ENCODE measurements at regions not wholly inside any gene's neighbourhood (a gene's known extent, or its start where the extent isn't known, plus 50 kb on each side); places are given as distances from the start of the nearest gene placed in this dataset.

DNA sequence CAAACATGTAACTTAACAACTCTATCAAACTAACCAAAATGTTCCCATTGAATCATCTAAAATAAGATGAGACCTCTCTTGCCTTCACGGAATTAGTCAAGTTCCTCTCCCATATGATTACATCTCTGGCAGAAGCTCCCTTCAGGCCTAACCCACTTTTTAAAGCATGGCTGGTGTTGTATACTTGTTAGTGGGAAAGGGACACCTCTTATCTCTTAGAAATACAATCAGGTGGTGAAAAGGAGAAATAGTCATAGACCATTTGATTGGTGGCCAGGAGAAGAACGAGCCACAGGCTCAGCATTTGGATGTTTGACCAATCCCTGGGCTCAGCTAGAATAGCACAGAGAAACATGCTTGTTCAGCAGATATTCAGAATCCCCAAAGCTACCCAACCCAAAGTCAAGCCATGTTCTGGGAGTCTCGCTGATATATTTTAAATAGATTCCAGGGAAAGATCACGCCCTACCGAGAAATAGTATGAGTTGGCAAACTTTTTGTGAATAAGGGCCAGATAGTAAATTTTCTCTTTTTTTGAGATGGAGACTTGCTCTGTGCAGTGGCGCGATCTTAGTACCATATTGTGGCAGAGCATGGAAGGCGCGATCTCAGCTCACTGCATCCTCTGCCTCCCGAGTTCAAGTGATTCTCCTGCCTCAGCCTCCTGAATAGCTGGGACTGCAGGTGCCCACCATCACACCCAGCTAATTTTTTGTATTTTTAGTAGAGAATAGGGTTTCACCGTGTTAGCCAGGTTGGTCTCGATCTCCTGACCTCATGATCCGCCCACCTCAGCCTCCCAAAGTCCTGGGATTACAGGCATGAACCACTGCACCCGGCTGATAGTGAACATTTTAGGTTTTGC is 126.3 kb upstream of the MYLIP start:
- Histone ChIP-seq H3K27ac (ENCODE audit: low read depth in 2 of 2, low read length in 1 of 2) (no peak overlapping the region), H3K36me3 (replicated peaks in 1 of 2; ENCODE audit: control insufficient read depth in 1 of 2, insufficient read depth in 2 of 2, low read length in 1 of 2) (no peaks in the 10 kb centered on the region), H3K9me3 (no peaks in the 10 kb centered on the region), H3K79me2 (ENCODE audit: insufficient read depth) (no peaks in the 10 kb centered on the region), H3K9me2 (no peaks in the 10 kb centered on the region), H4K20me1 (ENCODE audit: insufficient read depth) (no peaks in the 10 kb centered on the region), H3K4me1 (ENCODE audit: control insufficient read depth in 1 of 2, insufficient read depth in 2 of 2, low read depth in 1 of 2, low read length in 1 of 2) (peaks cover 0 to 6% of the 10 kb centered on the region in 2 experiments; a peak in 1 of 4 replicates), H3K9ac (no peak overlapping the region), H3F3A (replicated peaks; ENCODE audit: insufficient read depth) (no peaks in the 10 kb centered on the region), H3K27me3 (ENCODE audit: insufficient read depth) (no peaks in the 10 kb centered on the region), H3K4me3 (ENCODE audit: low read depth in 2 of 2, low read length in 1 of 2) (no peak overlapping the region), H2AFZ (ENCODE audit: low read depth) (no peak overlapping the region), H3K4me2 (no peak overlapping the region)
- CTCF ChIA-PET, result interaction anchor here (1.1 kb wide), 1 partner anchor 12 kb away, joined by 3 read pairs; no protein-coding TSS in a partner anchor
- POLR2A ChIA-PET, result no interaction called here
- WGBS (ENCODE audit: low lambda C conversion rate), result 59% methylated on average over 13 of the region's 14 CpGs
- no peak for DNase-seq
- TF ChIP-seq RFX5 (IDR thresholded peaks at IDR 0.05; ENCODE audit: low read length) (no peak), JUND (IDR thresholded peaks at IDR 0.05) (no peak), TCF12 (IDR thresholded peaks at IDR 0.05) (no peak), RCOR1 (IDR thresholded peaks at IDR 0.05; ENCODE audit: low read length) (no peak), EZH2phosphoT487 (IDR thresholded peaks at IDR 0.05; ENCODE audit: borderline replicate concordance, low read depth) (no peak), GATA2 (CRISPR knock-in tag; IDR thresholded peaks at IDR 0.05) (no peak), ELF1 (IDR thresholded peaks at IDR 0.05) (no peak), NFIC (IDR thresholded peaks at IDR 0.05; ENCODE audit: borderline replicate concordance) (no peak), FOSL2 (IDR thresholded peaks at IDR 0.05; ENCODE audit: borderline replicate concordance, low read depth) (no peak), SMC3 (IDR thresholded peaks at IDR 0.05; ENCODE audit: low read depth, low read length) (no peak), NRF1 (IDR thresholded peaks at IDR 0.05; ENCODE audit: low read depth, low read length) (no peak), YY1 (IDR thresholded peaks at IDR 0.05; ENCODE audit: low read depth) (no peak), TAF1 (IDR thresholded peaks at IDR 0.05; ENCODE audit: borderline replicate concordance, low read depth, low read length) (no peak), RXRA (IDR thresholded peaks at IDR 0.05; ENCODE audit: borderline replicate concordance, low read depth) (no peak)
- TF ChIP-seq, protein P1, sequence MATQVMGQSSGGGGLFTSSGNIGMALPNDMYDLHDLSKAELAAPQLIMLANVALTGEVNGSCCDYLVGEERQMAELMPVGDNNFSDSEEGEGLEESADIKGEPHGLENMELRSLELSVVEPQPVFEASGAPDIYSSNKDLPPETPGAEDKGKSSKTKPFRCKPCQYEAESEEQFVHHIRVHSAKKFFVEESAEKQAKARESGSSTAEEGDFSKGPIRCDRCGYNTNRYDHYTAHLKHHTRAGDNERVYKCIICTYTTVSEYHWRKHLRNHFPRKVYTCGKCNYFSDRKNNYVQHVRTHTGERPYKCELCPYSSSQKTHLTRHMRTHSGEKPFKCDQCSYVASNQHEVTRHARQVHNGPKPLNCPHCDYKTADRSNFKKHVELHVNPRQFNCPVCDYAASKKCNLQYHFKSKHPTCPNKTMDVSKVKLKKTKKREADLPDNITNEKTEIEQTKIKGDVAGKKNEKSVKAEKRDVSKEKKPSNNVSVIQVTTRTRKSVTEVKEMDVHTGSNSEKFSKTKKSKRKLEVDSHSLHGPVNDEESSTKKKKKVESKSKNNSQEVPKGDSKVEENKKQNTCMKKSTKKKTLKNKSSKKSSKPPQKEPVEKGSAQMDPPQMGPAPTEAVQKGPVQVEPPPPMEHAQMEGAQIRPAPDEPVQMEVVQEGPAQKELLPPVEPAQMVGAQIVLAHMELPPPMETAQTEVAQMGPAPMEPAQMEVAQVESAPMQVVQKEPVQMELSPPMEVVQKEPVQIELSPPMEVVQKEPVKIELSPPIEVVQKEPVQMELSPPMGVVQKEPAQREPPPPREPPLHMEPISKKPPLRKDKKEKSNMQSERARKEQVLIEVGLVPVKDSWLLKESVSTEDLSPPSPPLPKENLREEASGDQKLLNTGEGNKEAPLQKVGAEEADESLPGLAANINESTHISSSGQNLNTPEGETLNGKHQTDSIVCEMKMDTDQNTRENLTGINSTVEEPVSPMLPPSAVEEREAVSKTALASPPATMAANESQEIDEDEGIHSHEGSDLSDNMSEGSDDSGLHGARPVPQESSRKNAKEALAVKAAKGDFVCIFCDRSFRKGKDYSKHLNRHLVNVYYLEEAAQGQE (IDR thresholded peaks at IDR 0.05; ENCODE audit: low read depth, low read length), result no peak

DNA sequence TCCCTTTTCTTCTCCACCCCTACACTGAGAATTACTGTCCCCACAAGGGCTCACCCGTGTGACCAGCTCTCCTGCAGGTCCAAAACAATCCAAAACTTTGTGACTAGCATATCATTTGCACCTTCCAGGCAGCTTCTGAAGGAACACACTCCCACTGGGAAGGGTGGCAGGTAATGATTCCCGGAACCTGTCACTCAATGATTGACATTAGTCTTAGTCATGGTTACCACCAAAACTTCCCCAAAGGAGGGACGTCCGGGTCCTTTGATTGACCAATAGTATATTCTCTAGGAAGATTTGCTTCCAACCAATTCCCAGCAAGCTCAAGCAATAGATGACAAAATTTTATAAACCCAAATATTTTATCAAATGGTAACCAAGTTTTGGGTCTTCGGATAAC is 127.7 kb upstream of the MYLIP start:
- H3K9me2 ChIP-seq, result no peaks in the 10 kb centered on the region
- H3K9ac ChIP-seq, result no peak overlapping the region
- WGBS (ENCODE audit: low lambda C conversion rate), result 65% methylated on average over 5 of the region's 5 CpGs
- H3K4me3 ChIP-seq (ENCODE audit: low read depth in 2 of 2, low read length in 1 of 2), result no peak overlapping the region
- H3K27me3 ChIP-seq (ENCODE audit: insufficient read depth), result no peaks in the 10 kb centered on the region
- no peaks in the 10 kb centered on the region for H3K79me2 ChIP-seq (ENCODE audit: insufficient read depth)
- H3K9me3 ChIP-seq, result no peaks in the 10 kb centered on the region
- H3F3A ChIP-seq (replicated peaks; ENCODE audit: insufficient read depth), result no peaks in the 10 kb centered on the region
- TF ChIP-seq ELF1 (IDR thresholded peaks at IDR 0.05) (no peak), FOSL2 (IDR thresholded peaks at IDR 0.05; ENCODE audit: borderline replicate concordance, low read depth) (no peak), EZH2phosphoT487 (IDR thresholded peaks at IDR 0.05; ENCODE audit: borderline replicate concordance, low read depth) (no peak)
- TF ChIP-seq, protein P2, sequence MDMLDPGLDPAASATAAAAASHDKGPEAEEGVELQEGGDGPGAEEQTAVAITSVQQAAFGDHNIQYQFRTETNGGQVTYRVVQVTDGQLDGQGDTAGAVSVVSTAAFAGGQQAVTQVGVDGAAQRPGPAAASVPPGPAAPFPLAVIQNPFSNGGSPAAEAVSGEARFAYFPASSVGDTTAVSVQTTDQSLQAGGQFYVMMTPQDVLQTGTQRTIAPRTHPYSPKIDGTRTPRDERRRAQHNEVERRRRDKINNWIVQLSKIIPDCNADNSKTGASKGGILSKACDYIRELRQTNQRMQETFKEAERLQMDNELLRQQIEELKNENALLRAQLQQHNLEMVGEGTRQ (IDR thresholded peaks at IDR 0.05; ENCODE audit: borderline replicate concordance, low read depth, low read length), result no peak
- no peak for DNase-seq
- H4K20me1 ChIP-seq (ENCODE audit: insufficient read depth), result no peaks in the 10 kb centered on the region
- ChIA-PET CTCF (interaction anchor here (1.1 kb wide), 1 partner anchor 233 kb away, joined by 3 read pairs; no protein-coding TSS in a partner anchor), POLR2A (no interaction called here)
- H3K36me3 ChIP-seq (replicated peaks in 1 of 2; ENCODE audit: control insufficient read depth in 1 of 2, insufficient read depth in 2 of 2, low read length in 1 of 2), result no peaks in the 10 kb centered on the region
- H3K4me1 ChIP-seq (ENCODE audit: control insufficient read depth in 1 of 2, insufficient read depth in 2 of 2, low read depth in 1 of 2, low read length in 1 of 2), result peaks cover 0 to 6% of the 10 kb centered on the region in 2 experiments; a peak in 1 of 4 replicates
- no peak overlapping the region for H2AFZ ChIP-seq (ENCODE audit: low read depth)
- H3K27ac ChIP-seq (ENCODE audit: low read depth in 2 of 2, low read length in 1 of 2), result no peak overlapping the region
- H3K4me2 ChIP-seq, result no peak overlapping the region
